Astrocyte (in vitro differentiated cells and primary cell): ENCODE measurements at regions not wholly inside any gene's neighbourhood (a gene's known extent, or its start where the extent isn't known, plus 50 kb on each side); places are given as distances from the start of the nearest gene placed in this dataset.

ENCODE experiments used
- DNase-seq: peaks from one replicate; pipeline ENCODE4 v3.0.0-alpha.2; 2010; ENCODE audit warnings: low read depth
- FAIRE-seq: peaks from 2 replicates; lab custom pipeline; 2011; peaks lifted over from hg19 to GRCh38; lab: Jason Lieb, UNC
- H2AFZ ChIP-seq: 2 replicates; pipeline ENCODE4 v1.6.0; 2012; ENCODE audit warnings: low read depth, low read length, inconsistent platforms
- H3K27ac ChIP-seq: 2 replicates; pipeline ENCODE4 v1.5.1; 2011; ENCODE audit warnings: low read depth, low read length, inconsistent platforms
- H3K27me3 ChIP-seq: 2 replicates; pipeline ENCODE4 v1.6.0; 2011; ENCODE audit warnings: low read length, inconsistent platforms; ENCODE audit not compliant: insufficient read depth
- H3K36me3 ChIP-seq: 2 replicates; pipeline ENCODE4 v1.5.1; 2011; ENCODE audit warnings: low read length, inconsistent platforms; ENCODE audit not compliant: insufficient read depth
- H3K4me1 ChIP-seq: 2 replicates; pipeline ENCODE4 v1.5.1; 2011; ENCODE audit warnings: low read length, inconsistent platforms; ENCODE audit not compliant: insufficient read depth
- H3K4me2 ChIP-seq: 2 replicates; pipeline ENCODE4 v1.6.0; 2012; ENCODE audit warnings: low read length, inconsistent platforms
- H3K4me3 ChIP-seq: 2 replicates; pipeline ENCODE4 v1.5.1; 2011; ENCODE audit warnings: low read depth, mild to moderate bottlenecking, low read length, inconsistent platforms; ENCODE audit not compliant: insufficient read depth
- H3K79me2 ChIP-seq: 2 replicates; pipeline ENCODE4 v1.6.0; 2012; ENCODE audit warnings: mild to moderate bottlenecking, low read length, inconsistent platforms; ENCODE audit not compliant: insufficient read depth
- H3K9ac ChIP-seq: 2 replicates; pipeline ENCODE4 v1.6.0; 2012; ENCODE audit warnings: mild to moderate bottlenecking, low read length, inconsistent platforms
- H3K9me3 ChIP-seq: 2 replicates; pipeline ENCODE4 v1.5.1; 2012; ENCODE audit warnings: low read depth, mild to moderate bottlenecking, low read length, inconsistent platforms; ENCODE audit not compliant: insufficient read depth
- H4K20me1 ChIP-seq: 2 replicates; pipeline ENCODE4 v1.6.0; 2012; ENCODE audit warnings: low read length, inconsistent platforms; ENCODE audit not compliant: insufficient read depth
- H3K27ac Mint-ChIP-seq: one replicate; pipeline ENCODE4 v1.8.0; 2021; ENCODE audit warnings: mild to moderate bottlenecking, mixed read lengths; ENCODE audit not compliant: unreplicated experiment
- H3K27me3 Mint-ChIP-seq: one replicate; pipeline ENCODE4 v1.8.0; 2021; ENCODE audit warnings: low read depth, mixed read lengths; ENCODE audit not compliant: unreplicated experiment
- H3K36me3 Mint-ChIP-seq: one replicate; pipeline ENCODE4 v1.8.0; 2021; ENCODE audit warnings: low read depth, mixed read lengths; ENCODE audit not compliant: unreplicated experiment
- H3K4me1 Mint-ChIP-seq: one replicate; pipeline ENCODE4 v1.8.0; 2021; ENCODE audit warnings: low read depth, mixed read lengths; ENCODE audit not compliant: unreplicated experiment
- H3K4me3 Mint-ChIP-seq: one replicate; pipeline ENCODE4 v1.8.0; 2021; ENCODE audit warnings: mild to moderate bottlenecking, moderate library complexity, mixed read lengths; ENCODE audit not compliant: unreplicated experiment
- H3K9me3 Mint-ChIP-seq: one replicate; pipeline ENCODE4 v1.8.0; 2021; ENCODE audit warnings: mild to moderate bottlenecking, mixed read lengths; ENCODE audit not compliant: unreplicated experiment
- CTCF ChIP-seq: IDR thresholded peaks from 2 replicates; pipeline ENCODE4 v1.5.1; 2011; ENCODE audit warnings: low read depth, mild to moderate bottlenecking, inconsistent platforms, low read length, moderate library complexity; ENCODE audit not compliant: insufficient read depth
- EZH2 ChIP-seq: IDR thresholded peaks from 2 replicates; pipeline ENCODE4 v1.6.1; 2012; ENCODE audit warnings: mild to moderate bottlenecking, low read length, inconsistent platforms; ENCODE audit not compliant: insufficient read depth

- DNase-seq = no peak
- Histone ChIP-seq H3K9me3 (no peaks in the 10 kb centered on the region), H3K27me3 (peaks cover 16% of the 10 kb centered on the region), H4K20me1 (no peaks in the 10 kb centered on the region), H3K4me2 (no peak overlapping the region), H3K36me3 (no peaks in the 10 kb centered on the region), H3K79me2 (no peaks in the 10 kb centered on the region), H3K27ac (no peak overlapping the region), H2AFZ (no peak overlapping the region), H3K4me3 (no peak overlapping the region), H3K9ac (no peak overlapping the region), H3K4me1 (peaks cover 6% of the 10 kb centered on the region)
- Mint-ChIP-seq H3K27me3 (peaks cover 18% of the 10 kb centered on the region), H3K4me1 (peaks cover 27% of the 10 kb centered on the region), H3K9me3 (peaks cover 2% of the 10 kb centered on the region), H3K27ac (no peak overlapping the region), H3K4me3 (no peak overlapping the region), H3K36me3 (no peaks in the 10 kb centered on the region)
- FAIRE-seq = no peak
- TF ChIP-seq CTCF (no peak), EZH2 (no peak)
Measured at GRCh38 chr6:6840831-6841291, 252.3 kb downstream of the LY86 start.

GRCh38 chr6:6841571-6841970 is 253.1 kb downstream of the LY86 start:
- Histone ChIP-seq H3K27ac (no peak overlapping the region), H3K36me3 (no peaks in the 10 kb centered on the region), H3K4me2 (no peak overlapping the region), H3K9me3 (no peaks in the 10 kb centered on the region), H3K4me1 (peaks cover 6% of the 10 kb centered on the region), H4K20me1 (no peaks in the 10 kb centered on the region), H3K9ac (no peak overlapping the region), H3K27me3 (peaks cover 12% of the 10 kb centered on the region), H3K79me2 (no peaks in the 10 kb centered on the region), H2AFZ (no peak overlapping the region), H3K4me3 (no peak overlapping the region)
- Mint-ChIP-seq H3K4me3 (no peak overlapping the region), H3K4me1 (peaks cover 27% of the 10 kb centered on the region), H3K9me3 (peaks cover 4% of the 10 kb centered on the region), H3K36me3 (no peaks in the 10 kb centered on the region), H3K27me3 (peaks cover 18% of the 10 kb centered on the region), H3K27ac (no peak overlapping the region)
- no peak for TF ChIP-seq EZH2
- no peak for DNase-seq
- FAIRE-seq = no peak

- no peak overlapping the region for H3K27ac ChIP-seq
- no peaks in the 10 kb centered on the region for H3K36me3 ChIP-seq
- H3K79me2 ChIP-seq = no peaks in the 10 kb centered on the region
- Mint-ChIP-seq H3K27me3 (peaks cover 18% of the 10 kb centered on the region), H3K36me3 (no peaks in the 10 kb centered on the region), H3K4me1 (peaks cover 27% of the 10 kb centered on the region), H3K4me3 (no peak overlapping the region), H3K27ac (no peak overlapping the region), H3K9me3 (peaks cover 4% of the 10 kb centered on the region)
- H2AFZ ChIP-seq = no peak overlapping the region
- H3K9me3 ChIP-seq = no peaks in the 10 kb centered on the region
- no peak overlapping the region for H3K9ac ChIP-seq
- H3K4me3 ChIP-seq = no peak overlapping the region
- DNase-seq (no peak), FAIRE-seq (no peak)
- peaks cover 12% of the 10 kb centered on the region for H3K27me3 ChIP-seq
- TF ChIP-seq EZH2 = no peak
- no peak for TF ChIP-seq CTCF
- H4K20me1 ChIP-seq = no peaks in the 10 kb centered on the region
- no peak overlapping the region for H3K4me2 ChIP-seq
- peaks cover 6% of the 10 kb centered on the region for H3K4me1 ChIP-seq
Measured at GRCh38 chr6:6842291-6842690, 253.8 kb downstream of the LY86 start.
